Activated T-cell treated with anti-CD3 and anti-CD28 coated beads for 48 hours (primary cell): ENCODE measurements at regions not wholly inside any gene's neighbourhood (a gene's known extent, or its start where the extent isn't known, plus 50 kb on each side); places are given as distances from the start of the nearest gene placed in this dataset.
"Not testable (repeated sequence)": the region's sequence is repeated elsewhere in the genome, so short reads cannot be mapped to it uniquely, and the experiment has no call there.

ENCODE experiments used
- DNase-seq: peaks from one replicate; pipeline ENCODE4 v3.0.0-alpha.2; 2020; ENCODE audit warnings: low read depth

DNA sequence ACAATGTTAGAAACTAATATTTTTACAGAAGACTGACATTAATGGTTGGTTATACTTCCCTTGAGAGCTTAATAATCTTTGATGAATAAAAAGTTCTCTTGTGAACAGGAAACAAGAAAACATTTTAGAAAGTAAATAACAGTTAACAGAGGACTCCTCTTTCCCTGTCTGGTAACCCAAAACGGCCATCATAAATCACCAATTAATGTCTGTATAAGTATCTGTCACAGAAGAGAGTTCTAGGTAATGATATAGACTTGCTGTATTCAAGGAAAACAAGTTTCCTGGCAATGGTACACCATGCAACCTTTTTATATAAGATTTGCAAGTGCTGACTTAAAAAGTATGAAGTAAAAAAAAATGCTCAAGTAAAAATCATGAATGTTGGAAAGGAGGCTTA is 426.7 kb downstream of the SOX2 start:
- DNase-seq = no peak

DNA sequence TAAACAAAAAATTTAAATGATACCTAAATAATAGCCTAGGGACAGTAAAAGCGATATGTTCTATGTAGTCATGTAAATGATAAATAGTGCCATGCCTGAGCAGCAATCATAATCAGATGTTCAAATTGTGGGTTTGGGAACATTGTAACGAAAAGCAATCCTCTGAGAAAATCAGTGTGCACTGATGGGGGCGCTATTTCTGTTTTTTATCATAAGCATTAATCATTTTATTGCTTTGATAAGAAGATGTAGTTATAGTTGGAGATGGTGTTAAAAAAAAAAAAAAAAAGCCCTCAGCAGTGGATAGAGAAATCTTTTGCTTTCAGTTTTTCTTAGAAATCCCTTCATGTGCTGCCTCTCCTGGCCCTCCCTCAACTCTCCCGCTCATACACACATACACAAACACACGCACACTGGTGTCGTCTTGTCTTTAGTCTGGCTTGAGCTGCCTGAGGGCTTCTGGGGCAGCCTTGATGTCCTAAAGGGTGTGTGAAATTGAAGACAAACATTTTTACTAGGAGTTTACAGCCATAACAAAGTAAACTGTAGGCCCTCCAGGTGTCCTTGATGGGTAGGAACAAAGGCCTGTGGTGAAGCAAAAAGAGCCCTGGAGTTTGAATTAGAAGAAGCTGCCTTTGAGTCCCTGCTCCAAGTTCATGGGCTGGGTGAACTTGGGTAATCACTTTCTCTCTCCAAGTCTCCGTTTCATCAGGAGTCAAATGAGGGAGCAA is 428.1 kb downstream of the SOX2 start:
- DNase-seq = no peak

DNA sequence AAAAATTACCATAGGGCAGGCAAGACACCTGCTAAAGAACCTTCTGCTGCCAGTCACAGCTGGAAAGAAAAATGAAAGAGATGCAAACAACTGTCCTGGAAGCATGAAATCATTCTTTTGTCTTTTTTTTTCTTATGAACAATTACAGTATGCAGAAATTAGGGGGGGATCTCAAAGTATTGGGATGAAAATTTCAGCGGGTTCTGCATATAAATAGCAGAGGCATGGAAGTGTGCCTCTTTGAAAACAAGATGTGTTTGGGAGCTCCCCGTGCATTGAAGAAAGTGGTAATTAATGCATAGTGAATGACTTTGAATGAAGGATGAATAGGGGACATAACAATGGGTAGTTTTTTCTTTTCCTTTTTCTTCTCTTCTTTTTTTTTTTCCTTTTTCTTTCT is 431.2 kb downstream of the SOX2 start:
- DNase-seq = no peak

DNA sequence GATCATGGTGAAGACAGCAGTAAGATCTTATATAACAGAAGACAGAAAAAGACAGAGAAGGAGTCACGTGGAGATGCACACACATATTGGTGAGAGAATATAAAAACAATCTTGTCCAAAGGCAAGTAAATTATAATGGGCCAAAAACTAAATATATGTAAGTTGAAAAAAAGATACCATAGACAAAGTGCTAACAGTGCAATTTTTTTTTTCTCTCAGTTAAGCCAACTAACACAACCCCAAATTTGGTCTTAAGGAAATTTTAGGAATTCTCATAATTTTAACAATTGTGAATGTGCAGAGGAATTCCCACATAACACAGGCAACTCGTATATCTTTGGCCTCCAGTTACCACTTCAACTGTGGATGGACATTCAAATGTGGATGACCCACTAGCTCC is 432.2 kb downstream of the SOX2 start:
- no peak for DNase-seq

DNA sequence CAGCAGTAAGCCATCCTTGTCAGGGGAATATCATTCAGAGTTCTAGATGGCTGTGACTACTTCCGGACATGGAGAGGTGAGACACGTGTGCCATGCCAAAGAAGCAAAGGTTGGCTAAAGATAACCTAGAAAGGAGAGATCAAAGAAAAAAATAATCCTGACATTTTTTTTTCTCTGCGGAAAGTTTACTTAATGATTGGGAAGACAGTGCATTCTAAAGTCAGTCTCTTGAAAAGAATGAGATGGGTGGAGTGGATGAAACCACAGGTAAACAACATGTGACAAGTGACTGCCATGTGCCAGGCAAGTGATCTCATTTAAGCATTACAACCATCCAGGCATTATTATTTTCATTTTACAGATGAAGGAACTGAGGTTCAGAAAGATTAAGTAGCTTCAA is 436.6 kb downstream of the SOX2 start:
- DNase-seq = no peak

- no peak for DNase-seq
These were observed 437.9 kb downstream of the SOX2 start for GRCh38 chr3:182149594-182149993.

GRCh38 chr3:182156326-182156725 is 444.6 kb downstream of the SOX2 start:
- DNase-seq = not testable (repeated sequence)

GRCh38 chr3:182165234-182165633 is 453.5 kb downstream of the SOX2 start:
- no peak for DNase-seq

DNA sequence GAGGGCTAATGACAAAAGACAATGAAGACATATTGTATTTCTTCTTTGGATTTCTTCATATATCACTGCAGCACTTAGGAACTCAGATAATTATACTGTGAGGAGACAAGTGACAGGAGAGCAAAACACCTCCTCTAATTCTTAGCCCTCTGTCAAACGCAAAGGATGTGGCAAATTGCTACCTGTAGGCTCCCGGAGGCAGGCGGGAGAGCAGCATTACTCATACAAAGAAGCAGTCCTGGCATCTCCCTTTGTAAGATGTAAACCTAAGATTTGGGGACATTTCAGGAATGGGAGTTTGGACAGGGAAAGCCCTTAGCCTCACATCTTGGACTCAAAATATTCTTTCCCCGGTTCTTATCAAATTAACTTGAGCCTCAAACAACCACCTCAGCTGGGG is 460.8 kb downstream of the SOX2 start:
- DNase-seq = no peak

GRCh38 chr3:182178488-182179200 is 466.9 kb downstream of the SOX2 start:
- no peak for DNase-seq

- no peak for DNase-seq
These were observed 467.9 kb downstream of the SOX2 start for GRCh38 chr3:182179631-182180030.

- DNase-seq = no peak
These were observed 469.1 kb downstream of the SOX2 start for GRCh38 chr3:182180654-182181385.

DNA sequence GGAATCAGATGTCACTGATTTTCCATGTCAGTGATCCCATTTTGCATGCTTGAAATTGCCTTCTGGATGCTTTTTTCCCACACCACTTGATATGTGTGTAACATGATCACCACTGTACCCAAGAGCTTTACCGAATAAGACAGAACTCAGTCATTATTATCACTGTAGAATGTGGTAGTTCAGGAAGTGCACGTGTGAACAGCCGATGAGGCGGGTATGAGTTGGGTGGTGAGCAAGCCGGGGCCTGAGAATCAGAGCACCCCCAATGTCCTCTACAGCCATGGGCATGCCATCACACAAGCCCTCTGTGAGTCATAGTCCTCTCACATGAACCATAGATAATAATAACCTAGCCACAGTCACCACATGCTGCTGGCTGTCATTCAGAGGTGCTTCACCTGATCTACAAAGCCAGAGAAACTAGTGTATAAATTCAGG is 470.8 kb downstream of the SOX2 start:
- DNase-seq = no peak

- no peak for DNase-seq
These were observed 472.1 kb downstream of the SOX2 start for GRCh38 chr3:182183716-182184430.

DNA sequence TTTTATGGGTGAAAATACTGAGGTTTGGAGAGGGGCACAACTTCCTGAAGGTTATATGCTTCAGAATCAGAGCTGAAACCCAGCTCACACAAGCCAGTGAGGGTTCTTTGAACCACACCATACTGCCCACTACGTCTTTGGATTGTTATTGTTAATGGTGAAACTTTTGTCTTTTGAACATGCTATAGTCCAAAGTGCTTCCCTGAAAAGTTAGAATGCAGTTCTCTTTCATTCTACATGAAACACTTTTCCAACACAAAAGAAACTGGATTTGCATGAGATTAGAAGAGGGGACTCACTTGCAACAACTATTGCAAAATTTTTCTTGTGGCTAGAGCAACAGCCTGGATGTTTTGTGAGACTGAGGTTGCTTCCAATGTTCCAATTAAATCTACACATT is 473.6 kb downstream of the SOX2 start:
- no peak for DNase-seq

GRCh38 chr3:182190056-182190455 is 478.3 kb downstream of the SOX2 start:
- no peak for DNase-seq

- DNase-seq = no peak
These were observed 486.6 kb downstream of the SOX2 start for GRCh38 chr3:182198345-182198744.

DNA sequence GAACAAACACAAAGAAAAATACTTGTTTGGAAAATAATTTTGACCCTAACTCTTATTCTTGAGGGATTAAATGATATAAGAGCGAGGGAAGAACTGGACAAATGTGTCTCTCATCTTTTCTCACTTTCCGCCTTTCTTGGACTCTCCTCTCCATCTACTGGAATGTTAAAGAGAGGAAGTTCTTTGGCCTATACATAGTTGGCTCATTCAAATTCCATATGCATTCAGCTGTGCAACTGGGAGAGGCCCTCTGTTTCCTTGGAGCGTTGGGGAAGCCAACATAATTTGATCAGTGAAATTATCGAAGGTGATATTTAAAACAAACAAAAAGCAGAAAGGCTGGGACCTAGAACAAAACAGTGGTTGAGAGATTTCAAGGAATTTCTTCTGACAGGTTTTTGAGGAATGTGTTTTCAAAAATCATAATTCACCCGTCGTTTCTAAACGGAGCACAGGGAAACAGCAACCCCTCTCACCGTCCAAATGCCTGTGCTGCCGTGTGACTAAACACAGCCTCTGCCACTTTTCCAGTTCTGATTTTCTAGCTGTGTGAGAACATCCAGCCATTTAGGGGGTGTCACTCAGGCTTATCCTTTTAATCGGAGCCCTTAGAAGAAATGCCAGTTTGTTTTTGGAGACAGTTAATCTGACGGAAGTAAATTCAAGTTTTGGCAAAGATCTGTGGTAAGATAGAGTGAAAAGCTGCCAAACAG is 489.9 kb downstream of the SOX2 start:
- no peak for DNase-seq

GRCh38 chr3:182212479-182213076 is 500.9 kb downstream of the SOX2 start:
- DNase-seq = no peak

DNA sequence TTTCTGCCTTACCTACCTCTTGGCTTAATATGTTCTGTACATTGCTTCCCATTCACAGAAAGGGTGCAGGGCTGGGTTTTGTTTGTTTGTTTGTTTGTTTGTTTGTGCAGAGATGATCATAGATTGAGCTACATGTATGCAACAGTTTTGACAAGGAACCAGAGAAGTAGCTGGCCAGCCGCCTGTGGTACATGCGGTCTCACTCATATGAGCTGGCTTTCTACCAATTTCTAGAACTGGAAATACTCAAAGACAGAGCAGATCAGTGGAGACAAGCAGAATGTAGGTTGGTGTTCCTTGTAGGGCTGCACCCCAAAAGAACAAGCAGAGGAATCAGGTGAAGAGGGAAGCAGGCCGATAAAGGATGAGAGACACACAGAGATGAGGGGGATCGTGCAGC is 502.7 kb downstream of the SOX2 start:
- DNase-seq = no peak

DNA sequence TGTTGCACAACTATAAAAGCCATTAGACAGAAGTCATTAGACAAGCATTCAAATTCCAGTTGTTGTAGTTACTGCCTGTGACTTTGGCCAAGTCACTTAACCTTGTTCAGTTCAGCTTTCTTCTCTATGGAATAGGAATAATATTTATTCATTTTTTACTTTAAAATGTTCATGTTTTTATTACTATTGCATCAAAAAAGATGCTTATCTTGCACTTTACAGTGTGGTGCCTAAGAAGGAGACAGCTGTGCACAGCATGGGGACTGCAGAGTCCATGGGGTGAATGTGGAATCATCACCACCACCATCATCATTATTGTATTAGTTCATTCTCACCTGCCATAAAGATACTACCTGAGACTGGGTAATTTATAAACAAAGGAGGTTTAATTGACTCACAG is 504.2 kb downstream of the SOX2 start:
- DNase-seq = no peak
